GM18907 (cell line): ENCODE measurements at regions not wholly inside any gene's neighbourhood (a gene's known extent, or its start where the extent isn't known, plus 50 kb on each side); places are given as distances from the start of the nearest gene placed in this dataset.

Source experiments
- ATAC-seq: cut with Tn5 transposase; IDR thresholded peaks from one replicate; pipeline ENCODE4 v1.9.1; 2021; ENCODE audit warnings: mild to moderate bottlenecking, moderate library complexity; ENCODE audit not compliant: unreplicated experiment

- no peak for ATAC-seq
Observed at GRCh38 chr5:124591583-124591982, 154.9 kb downstream of the ZNF608 start.

GRCh38 chr5:124590686-124591085, 155.8 kb downstream of the ZNF608 start:
- no peak for ATAC-seq

- no peak for ATAC-seq
Observed at GRCh38 chr5:124587280-124587679, 159.2 kb downstream of the ZNF608 start.

- ATAC-seq: no peak
Observed at GRCh38 chr5:124584991-124585715, 161.3 kb downstream of the ZNF608 start.

- ATAC-seq: peak; percentile 100
Observed at GRCh38 chr5:124583469-124584350, 162.7 kb downstream of the ZNF608 start.

- ATAC-seq: no peak
Observed at GRCh38 chr5:124582561-124582840, 163.9 kb downstream of the ZNF608 start.

- no peak for ATAC-seq
Observed at GRCh38 chr5:124581738-124582560, 164.5 kb downstream of the ZNF608 start.

- ATAC-seq: no peak
Observed at GRCh38 chr5:124580925-124581737, 165.3 kb downstream of the ZNF608 start.

- ATAC-seq: no peak
Observed at GRCh38 chr5:124580512-124580911, 165.9 kb downstream of the ZNF608 start.

- ATAC-seq: peak; percentile 89
Observed at GRCh38 chr5:124576848-124577409, 169.5 kb downstream of the ZNF608 start.

GRCh38 chr5:124575725-124576124, 170.7 kb downstream of the ZNF608 start:
- no peak for ATAC-seq

GRCh38 chr5:124574521-124575436, 171.7 kb downstream of the ZNF608 start:
- ATAC-seq: no peak

GRCh38 chr5:124572971-124573370, 173.5 kb downstream of the ZNF608 start:
- ATAC-seq: no peak

GRCh38 chr5:124570285-124571035, 176.0 kb downstream of the ZNF608 start:
- ATAC-seq: no peak

GRCh38 chr5:124566875-124567450, 179.5 kb downstream of the ZNF608 start:
- ATAC-seq: no peak

- ATAC-seq: no peak
Observed at GRCh38 chr5:124561451-124561850, 185.0 kb downstream of the ZNF608 start.

GRCh38 chr5:124560370-124560769, 186.1 kb downstream of the ZNF608 start:
- no peak for ATAC-seq

GRCh38 chr5:124557761-124558160, 188.7 kb downstream of the ZNF608 start:
- no peak for ATAC-seq
